ENCODE measurements at regions not wholly inside any gene's neighbourhood (a gene's known extent, or its start where the extent isn't known, plus 50 kb on each side); places are given as distances from the start of the nearest gene placed in this dataset.

DNA sequence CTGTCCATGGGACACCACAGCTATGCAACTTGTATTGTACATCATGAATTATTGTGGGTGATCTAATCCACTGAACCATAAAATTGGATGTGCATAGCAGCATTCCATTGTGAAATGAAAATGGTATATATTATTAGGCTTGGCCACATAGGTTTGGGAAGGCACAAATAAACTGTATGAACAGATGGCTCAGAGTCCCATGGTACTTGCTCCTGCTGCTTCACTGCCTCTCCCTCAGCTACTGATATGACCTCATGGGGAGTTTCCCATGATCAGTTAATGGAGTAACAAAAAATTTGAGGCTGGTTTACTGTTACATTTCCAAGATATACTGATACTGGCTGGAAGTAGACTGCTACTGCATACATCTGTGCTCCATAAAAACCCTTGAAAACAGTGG is 152.7 kb upstream of the NEGR1 start:
- TF ChIP-seq, protein P1, sequence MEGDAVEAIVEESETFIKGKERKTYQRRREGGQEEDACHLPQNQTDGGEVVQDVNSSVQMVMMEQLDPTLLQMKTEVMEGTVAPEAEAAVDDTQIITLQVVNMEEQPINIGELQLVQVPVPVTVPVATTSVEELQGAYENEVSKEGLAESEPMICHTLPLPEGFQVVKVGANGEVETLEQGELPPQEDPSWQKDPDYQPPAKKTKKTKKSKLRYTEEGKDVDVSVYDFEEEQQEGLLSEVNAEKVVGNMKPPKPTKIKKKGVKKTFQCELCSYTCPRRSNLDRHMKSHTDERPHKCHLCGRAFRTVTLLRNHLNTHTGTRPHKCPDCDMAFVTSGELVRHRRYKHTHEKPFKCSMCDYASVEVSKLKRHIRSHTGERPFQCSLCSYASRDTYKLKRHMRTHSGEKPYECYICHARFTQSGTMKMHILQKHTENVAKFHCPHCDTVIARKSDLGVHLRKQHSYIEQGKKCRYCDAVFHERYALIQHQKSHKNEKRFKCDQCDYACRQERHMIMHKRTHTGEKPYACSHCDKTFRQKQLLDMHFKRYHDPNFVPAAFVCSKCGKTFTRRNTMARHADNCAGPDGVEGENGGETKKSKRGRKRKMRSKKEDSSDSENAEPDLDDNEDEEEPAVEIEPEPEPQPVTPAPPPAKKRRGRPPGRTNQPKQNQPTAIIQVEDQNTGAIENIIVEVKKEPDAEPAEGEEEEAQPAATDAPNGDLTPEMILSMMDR (conservative IDR thresholded peaks at IDR 0.05) = no peak
- TF ChIP-seq EZH2 (IDR thresholded peaks at IDR 0.05; ENCODE audit: low read depth) = no peak

Measured in PC-9 (cell line).